Glomerular visceral epithelial cell (primary cell): ENCODE measurements at regions not wholly inside any gene's neighbourhood (a gene's known extent, or its start where the extent isn't known, plus 50 kb on each side); places are given as distances from the start of the nearest gene placed in this dataset.
A peak's percentile ranks its signal among the peaks of the same experiment; 100 is the strongest.

ENCODE experiments used
- DNase-seq: peaks from one replicate; pipeline ENCODE4 v3.0.0-alpha.2; 2016; ENCODE audit errors: extremely low spot score

DNA sequence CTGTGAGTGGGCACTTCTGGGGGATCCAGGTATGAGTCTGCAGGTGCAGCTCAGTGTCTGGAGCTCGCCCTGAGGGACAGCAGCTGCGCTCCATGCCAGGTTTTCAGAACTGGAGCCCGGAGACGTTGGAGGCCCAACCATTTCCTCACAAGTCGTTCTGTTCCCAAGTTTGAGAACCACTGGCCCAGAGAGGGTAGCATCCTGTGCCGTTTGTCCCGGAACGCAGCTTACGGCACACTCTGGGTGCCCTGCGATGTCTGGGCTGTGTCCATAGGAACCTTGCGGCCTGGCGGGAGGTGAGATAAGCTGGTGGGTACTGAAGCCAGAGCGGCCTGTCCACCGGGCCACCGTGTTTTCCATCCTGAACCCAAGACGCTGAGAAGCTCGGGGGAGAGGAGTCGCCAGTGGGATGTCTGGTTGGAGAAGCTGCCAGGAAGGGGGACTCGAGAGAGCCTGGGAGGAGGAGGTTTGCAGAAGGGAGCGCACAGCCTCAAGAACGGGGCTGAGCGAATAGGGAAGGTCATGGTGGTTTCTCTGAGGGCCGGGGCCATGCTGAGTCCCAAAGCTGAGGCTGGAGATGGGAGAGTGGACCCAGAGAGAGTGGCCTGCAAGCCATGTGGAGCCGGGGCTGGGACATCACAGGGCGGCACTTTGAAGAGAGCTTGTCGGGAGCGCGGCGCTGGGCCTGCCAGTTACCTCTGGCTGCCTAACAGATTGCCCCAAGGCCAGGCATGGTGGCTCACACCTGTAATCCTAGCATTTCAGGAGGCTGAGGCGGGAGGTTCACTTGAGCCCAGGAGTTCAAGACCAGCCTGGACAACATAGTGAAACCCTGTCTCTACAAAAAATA lies 211.0 kb upstream of the GSE1 start:
- DNase-seq = no peak

DNA sequence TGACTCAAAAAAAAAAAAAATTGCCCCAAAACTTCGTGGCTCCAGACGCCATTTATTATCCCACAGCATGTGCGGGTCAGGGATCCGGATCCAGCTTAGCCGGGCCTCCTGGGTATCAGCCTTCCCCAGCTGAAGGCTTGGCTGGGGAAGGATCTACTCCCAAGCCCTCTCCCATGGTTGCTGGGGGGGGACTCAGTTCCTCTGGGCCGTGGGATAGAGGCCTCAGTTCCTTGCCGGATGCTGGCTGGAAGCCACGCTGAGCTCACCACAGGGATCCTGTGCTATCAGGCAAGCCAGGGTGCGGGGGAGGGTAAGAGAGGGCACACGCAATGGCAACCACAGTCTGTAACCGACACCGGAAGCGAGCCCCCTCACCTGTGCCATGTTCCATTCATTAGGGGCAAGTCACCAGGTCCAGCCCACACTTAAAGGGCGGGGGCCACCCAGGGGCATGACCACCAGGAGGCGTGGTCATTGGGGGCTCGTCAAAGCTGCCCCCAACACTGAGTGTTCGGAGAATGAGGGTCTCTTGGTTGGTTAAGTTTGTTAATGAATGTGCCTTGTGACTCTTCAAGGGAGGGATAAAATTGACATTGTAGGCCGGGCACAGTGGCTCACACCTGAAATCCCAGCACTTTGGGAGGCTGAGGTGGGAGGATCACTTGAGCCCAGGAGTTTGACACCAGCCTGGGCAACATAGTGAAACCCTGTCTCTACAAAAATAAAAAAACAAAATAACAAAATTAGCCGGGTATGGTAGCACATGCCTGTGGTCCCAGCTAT lies 210.0 kb upstream of the GSE1 start:
- peak; percentile 29 for DNase-seq

DNA sequence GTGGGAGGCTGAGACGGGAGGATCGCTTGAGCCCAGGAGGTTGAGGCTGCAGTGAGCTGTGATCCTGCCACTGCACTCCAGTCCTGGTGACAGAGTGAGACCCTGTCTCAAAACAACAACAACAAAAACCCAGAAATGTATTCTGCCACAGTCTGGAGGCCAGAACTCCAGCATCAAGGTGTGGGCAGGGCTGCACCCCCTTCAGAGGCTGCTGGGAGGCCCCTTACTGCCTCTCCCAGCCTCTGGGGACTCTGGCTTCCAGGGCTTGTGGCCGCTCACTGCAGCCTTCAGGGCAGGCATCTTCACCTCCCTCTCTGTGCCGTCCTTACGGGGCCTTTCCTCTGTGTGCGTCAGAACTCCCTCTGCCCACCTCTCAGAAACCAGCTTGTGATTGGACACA lies 209.4 kb upstream of the GSE1 start:
- no peak for DNase-seq

DNA sequence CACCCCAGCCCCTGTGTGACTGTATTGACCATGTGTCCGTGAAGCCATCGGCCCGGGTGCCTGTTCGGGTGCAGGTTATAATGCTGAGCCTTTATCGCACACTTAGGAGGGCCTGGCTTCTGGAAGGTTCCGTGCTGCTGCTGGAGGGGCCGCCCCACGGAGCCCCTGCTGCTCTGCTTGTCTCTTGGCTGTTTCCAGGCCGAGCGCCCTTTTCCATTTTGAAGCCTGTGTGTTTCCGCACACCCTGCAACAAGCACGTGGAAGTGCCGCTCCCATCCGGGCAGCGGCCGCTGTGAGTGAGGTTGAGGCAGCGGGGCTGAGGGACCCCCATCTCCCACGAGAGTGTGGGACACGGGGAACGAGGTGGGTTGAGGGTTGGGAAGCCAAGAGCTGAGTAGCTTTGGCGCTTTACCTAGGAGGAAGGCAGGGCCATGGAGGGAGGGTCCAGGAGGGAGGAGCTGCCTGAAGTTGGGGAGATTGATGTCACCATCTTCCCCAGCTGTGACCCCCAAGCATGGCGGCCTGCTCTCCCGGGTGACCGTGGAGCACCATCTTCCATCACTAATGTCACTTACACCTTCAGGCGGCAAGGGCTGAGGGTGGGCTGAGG lies 200.1 kb upstream of the GSE1 start:
- no peak for DNase-seq

DNA sequence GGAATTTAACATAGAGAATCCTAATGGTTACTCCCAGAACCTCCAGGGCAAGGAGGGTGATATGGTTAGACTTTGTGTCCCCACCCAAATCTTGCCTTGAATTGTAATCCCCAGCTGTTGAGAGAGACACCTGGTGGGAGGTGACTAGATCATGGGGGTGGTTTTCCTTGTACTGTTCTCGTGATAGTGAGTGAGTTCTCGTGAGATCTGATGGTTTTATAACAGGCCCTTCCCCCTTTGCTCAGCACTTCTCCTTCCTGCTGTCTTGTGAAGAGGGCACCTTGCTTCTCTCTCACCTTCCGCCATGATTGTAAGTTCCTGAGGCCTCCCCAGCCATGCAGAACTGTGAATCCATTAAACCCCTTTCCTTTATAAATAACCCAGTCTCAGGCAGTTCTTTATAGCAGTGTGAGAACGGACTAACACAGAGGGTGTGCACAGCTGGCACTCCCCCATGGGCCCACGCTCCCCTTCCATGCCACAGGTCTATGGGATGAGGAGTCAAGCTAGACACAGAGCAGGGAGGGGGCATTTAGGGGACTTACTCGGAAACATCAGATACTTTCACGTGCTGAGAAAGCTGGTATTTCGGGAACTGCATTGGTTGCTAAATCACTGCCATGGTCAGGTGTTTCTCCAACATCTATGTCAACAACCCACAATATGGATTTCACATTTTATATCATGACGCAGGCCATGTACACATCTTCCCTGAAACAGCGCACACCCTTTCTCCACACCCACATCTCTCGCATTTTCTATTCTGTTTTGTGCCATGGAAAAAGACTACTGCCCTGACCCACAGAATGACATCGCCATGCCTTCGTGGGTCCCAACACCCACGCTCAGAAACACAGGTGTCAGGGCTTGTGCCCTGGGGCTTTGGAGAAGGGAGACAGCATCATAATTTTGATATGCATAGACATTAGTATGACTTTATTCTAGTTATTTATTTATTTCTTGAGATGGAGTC lies 199.1 kb upstream of the GSE1 start:
- DNase-seq = no peak

DNA sequence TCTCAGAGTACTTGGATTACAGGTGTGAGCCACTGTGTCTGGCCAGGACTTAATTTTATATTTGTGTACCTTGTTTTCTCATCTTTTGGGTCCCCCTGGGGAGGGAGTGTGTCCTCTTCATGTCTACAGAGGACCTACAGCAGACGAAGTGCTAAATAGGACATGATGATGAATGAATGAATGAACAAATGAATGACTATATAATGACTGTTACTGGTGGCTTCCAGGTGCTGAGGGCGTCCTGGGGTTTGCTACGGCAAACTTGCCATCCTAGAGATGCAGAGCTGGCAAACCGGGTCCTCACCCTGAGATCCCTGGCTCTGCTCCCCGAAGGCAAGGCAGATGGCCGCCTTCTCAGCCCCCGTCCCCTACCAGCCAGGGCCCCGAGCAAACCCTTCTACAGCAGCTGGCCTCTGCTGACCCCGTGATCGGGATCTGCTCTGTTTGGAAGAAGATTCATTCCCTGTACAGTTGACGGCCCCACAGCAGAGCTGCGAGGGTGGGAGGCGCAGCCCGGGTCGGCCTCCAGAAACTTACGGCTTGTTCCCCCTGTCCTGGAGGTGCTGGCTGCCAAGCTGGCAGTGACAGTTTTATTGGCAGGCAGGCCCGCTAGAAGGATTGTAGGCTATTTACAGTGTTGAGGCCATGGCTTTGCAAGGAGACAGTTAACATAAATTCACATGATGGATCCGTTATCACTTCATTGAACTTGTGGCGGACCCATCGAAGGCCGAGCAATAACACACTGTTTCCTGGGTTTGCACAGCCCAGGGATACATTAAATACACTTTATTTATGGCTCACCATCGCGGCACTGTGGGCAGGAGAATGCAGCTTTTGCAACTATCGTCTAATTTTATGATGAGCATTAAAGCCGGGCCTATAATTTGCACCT lies 197.7 kb upstream of the GSE1 start:
- DNase-seq = no peak

DNA sequence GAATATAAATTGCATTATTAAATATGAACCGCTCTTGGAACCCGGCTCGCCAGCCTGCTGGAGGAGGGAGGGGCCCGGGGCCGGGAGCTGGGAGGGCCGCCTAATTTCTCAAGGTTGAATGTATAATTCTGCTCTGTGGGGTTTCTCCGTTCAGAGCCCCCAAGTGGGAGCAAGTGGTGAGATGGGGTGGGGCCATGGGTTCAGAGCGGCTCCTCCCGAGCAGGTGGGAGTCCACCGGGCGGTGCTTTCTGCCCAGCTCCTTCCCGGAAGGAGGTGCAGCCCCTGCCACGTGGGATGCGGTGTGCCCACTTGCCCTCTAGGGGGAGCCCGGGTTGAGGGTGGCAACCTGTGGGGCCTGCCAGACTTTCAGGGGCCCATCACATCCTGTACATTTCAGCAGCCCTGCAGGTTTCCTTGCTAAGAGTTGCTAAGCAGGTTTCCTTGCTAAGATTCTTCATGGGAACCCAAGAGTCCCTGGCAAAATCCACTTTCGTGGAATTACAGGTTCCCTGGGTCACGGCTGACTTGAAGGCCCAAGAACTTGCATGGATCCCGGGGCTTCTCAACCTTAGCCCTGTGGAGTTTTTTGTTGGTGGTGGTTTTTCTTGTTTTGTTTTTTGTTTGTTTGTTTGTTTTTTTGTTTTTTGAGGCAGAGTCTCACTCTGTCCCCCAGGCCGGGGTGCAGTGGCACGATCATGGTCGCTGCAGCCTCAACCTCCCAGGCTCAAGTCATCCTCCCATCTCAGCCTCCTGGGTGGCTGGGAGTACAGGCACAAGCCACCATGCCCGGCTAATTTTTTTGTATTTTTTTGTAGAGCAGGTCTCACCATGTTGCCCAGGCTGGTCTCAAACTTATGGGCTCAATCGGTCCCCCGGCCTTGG lies 196.7 kb upstream of the GSE1 start:
- peak; percentile 40 for DNase-seq

DNA sequence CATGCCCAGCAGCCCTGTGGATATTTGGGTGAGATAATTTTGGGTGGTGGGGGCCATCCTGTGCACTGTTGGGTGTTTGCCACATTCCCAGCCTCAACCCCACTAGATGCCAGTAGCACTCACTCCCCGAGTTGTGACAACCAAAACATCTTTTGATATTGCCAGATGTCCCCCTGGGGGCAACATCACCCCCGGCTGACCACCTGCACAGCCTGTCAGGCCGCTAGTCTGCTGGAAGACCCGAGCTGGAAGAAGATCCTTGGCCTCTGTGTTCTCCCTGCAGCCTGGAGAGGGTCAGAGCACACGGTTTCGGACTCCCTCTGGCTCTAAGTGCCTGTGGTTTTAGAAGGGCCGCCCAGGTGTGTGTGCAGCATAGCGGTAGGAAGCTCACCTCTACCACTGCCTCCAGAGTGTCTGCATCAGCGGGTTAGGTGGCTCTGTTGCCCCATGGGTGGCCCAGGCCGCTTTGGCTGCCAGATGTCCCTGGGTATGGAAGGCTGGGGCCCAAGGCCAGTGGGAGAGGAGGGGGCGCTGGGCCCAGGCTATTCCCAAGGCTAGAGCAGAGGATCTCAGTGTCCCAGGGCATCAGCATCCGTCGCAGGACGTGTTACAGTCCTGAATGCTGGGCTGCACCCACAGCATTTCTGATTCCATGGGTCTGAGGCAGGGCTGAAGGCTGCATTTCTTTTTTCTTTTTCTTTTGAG lies 195.8 kb upstream of the GSE1 start:
- DNase-seq = no peak

DNA sequence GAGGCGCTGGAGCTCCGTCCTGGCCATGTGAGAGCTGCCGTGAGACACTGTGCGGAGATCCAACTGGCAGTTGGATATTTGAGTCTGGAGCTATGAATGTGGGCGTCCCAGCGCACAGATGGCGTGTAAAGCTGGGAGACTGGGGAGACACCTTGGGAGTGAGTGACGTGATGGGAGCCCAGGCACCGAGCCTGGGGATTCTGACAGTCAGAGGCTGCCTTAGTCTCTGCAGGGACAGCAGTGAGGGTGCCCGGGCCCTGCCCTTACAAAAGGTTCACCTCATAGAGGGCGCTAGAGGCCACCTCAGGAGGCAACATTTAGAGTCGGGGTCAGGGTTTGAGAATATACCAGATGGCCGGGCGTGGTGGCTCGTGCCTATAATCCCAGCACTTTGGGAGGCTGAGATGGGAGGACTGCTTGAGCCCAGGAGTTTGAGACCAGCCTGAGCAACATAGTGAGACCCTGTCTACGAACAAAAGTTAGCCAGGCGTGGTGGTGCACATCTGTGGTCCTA lies 194.1 kb upstream of the GSE1 start:
- DNase-seq = no peak

DNA sequence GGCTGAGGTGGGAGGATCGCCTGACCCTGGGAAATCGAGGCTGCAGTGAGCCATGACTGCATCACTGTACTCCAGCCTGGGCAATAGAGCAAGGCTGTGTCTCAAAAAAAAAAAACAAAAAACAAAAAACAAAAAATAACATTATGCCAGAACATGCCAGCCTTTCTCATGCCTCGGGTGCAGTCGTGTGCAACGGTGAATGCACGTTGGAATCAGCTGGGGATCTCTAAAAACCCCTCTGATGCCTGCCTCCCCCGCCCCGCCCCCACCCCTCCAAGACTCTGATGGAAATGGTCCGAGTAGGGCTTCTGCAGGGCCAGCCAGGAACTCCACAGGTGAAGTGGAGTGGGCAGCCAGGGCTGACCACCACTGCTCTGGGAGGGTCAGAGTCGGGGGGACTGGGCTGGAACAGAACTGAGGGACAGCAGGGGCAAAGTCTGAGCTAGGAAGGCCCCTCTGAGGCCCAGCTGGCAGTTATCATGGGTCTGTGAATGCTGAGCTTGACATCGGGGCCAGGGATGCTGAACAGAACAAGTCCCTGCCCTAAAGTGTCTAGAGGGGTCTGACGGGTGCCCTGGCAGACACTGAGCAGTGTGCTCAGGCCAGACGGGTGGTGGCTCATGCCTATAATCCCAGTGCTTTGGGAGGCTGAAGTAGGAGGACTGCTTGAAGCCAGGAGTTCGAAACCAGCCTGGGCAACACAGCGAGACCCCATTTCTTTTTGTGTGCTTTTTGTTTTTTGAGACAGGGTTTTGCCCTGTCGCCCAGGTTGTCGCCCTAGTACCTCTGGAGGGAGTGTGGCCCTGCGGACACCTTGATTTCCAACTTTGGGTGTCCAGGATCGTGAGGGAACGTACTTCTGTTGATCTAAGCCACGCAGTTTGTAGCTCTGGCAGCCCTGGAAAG lies 193.4 kb upstream of the GSE1 start:
- DNase-seq = peak; percentile 12

DNA sequence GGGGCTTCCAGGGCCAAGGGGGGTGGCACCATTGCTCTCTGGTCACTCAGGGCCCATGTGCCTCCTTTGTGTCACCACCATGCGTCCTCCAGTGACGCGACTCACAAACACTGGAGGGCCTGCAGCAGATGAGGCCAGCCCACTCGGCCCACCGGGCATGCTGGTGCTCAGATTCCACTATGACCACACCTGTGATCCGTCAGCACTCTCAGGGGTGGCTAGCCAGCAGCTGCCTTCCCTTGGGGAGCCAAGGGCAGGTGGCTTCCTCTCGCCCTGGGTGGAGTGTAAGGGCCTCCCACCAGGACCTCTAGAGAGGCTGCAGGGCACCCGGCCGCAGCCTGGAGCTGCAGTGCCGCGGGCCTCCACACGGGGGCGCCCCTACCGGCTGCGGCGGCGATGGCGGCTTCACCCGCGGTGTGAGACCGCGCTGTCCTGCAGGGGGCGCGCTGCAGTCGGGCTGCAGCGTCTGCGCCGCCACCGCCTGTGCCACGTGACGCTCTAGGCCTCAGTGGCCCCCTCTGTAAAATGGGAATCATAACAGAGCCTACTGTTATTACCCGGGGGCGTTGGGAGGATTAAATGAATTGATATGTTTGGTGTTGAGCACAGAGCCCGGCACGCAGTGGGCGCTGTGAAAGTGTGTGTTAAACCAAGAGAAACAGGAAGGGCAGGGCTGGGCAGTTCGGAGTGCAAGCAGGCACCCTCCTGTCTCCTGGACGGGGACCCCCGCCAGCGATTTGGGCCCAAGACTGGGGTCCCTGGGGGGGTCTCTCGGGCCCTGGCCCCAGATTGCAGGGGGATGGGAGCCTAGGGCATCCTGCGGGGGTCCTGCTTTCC lies 192.4 kb upstream of the GSE1 start:
- peak; percentile 42 for DNase-seq

DNA sequence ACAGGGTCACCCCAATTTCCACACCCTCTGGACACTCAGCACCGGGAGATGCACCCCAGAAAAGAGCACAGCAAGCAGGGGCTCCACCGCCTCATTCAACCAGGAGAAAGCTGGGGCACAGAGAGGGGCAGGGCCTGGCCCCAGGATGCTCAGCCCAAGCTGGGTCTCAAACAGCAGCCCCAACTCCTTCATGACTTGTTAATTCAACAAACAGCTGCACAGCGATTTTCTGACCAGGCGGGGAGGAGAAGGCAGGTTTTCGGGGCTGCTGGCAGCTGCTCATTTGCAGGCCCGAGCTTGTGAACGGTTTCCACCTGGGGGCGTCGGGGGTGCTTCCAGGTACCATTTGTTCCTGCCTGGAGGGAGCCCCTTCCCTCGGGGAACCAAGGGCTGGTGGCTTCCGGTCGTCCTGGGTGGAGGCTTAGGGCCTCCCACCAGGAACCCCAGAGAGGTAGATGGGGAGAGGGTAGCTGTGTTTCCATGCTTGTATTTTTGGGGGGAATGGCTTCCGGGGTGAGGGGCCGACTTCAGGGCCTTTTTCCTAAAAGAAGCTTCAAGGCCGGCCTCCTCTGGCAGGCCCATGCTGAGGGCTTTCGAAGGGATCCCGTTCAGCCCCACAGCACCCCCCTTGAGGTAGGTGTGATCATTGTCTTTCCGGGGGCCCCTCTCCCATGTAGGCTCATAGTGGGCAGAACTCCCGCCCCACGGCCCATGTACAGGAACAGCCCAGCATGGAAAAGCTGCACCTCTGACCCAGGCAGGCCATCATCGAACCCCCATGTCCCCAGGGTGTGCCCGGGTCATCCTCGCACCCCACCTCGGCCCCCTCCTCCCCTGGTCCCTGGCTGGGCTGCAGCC lies 191.6 kb upstream of the GSE1 start:
- DNase-seq = no peak

DNA sequence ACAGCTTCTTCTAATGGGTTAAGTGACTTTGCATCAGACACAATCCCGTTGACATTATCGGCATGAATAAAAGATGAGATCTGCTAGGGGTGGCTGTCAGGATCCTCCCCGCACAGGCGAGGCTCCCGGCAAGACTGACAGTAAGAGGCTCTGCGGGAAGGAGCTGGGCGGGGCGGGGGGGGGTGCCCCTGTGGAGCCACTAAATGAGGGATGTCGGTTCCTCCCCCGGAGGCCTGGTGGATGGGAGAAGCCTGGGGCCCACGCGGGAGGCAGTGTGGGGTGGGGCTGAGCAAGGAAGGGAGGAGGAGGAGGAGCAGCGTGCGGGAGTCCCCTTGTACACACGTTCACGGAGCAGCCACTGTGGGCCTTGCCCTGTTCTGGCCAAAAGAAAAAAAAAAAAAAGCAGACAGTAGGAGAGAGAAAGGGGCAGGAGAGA lies 190.9 kb upstream of the GSE1 start:
- DNase-seq = no peak

DNA sequence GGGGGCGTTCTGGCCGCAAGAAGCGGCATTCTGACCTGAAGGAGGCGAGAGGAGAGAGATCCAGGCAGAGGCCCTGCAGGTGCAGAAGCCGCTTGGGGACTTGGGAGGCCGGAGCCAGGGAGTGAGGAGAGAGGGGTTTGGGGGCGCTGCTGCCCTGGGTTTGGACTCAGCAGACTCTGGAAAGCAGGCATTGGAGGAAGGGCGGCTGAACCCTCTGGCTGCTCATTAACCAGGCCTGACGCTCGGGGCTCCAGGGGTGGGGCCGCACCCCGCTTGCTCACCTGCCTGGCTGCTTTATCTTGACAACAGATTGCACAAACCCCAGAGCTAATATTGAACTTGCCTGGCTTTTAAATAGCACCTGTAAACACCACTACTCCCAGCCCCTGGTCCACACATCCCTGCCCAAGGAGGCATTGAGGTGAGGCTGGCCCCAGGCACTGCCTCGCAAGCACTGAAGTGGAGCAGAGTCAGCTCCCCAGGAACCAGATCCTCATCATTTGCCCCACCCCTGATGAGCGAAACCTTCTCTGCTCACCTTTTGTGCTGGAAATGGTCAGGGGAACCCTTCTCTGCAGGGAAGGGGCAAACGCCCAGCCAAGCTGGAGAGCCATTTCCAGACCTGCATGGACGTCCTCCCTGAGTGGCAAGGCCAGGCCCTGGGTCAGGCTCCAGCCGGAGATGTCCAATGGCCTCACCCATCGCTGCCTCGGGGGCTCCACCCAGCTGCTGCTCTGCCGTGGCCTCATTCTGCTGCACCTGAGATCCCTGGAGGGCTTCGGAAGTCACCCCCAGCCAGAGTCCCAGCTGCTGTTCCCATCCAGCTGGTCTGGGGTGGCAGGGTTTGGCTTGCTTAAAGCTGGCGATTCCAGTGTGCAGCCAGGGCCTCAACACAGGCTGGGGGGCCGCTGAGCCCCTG lies 190.2 kb upstream of the GSE1 start:
- DNase-seq = peak; percentile 12

DNA sequence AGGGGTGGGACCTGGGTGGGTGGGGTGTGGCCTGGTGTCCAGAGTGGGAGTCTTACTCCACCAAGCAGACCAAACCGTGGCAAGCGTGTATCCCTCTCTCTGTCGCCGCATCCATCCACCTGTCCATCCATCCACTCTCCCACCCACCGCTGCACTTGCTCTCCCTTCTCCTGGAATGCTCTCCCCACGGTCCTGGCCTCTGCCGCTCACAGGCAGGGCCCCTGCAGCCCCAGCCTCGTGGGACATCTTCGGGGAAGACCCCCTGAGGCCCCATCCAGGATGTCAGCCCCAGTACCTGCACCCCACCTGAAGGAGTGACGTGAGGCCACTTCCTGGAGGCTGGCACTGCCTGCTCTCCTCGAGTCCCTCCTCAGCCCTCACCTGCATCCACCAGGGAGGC lies 189.5 kb upstream of the GSE1 start:
- no peak for DNase-seq
